CD14-positive monocyte (primary cell): ENCODE measurements at regions not wholly inside any gene's neighbourhood (a gene's known extent, or its start where the extent isn't known, plus 50 kb on each side); places are given as distances from the start of the nearest gene placed in this dataset.

Experiments
- DNase-seq, 3 donors: peaks; one replicate each; pipeline ENCODE4 v3.0.0-alpha.2; 2011 to 2022
- H2AFZ ChIP-seq: 2 replicates; pipeline ENCODE4 v1.6.0; 2012; ENCODE audit warnings: mild to moderate bottlenecking, low read depth, low read length, inconsistent platforms; ENCODE audit not compliant: insufficient read depth, poor library complexity, severe bottlenecking
- H3K27ac ChIP-seq, 2 donors: 1 replicate in 1 of 2; 2 replicates in 1 of 2; pipeline ENCODE4 v1.5.1; 2012 to 2013; ENCODE audit warnings: low read length in 2 of 2, control low read depth in 1 of 2, inconsistent platforms in 1 of 2, low read depth in 1 of 2, mild to moderate bottlenecking in 1 of 2
- H3K27me3 ChIP-seq, 2 donors: one replicate each; pipeline versions ENCODE4 v1.6.0 to v1.6.1; 2011 to 2013; ENCODE audit warnings: low read length in 2 of 2; ENCODE audit not compliant: control insufficient read depth in 2 of 2, insufficient read depth in 2 of 2
- H3K36me3 ChIP-seq, 2 donors: replicated peaks in 1 of 2; 1 replicate in 1 of 2; 2 replicates in 1 of 2; pipeline versions ENCODE4 v1.5.1 to v1.6.1; 2012 to 2013; ENCODE audit warnings: low read length in 2 of 2, control low read depth in 1 of 2, inconsistent platforms in 1 of 2, mild to moderate bottlenecking in 1 of 2; ENCODE audit not compliant: insufficient read depth in 2 of 2, control insufficient read depth in 1 of 2
- H3K4me1 ChIP-seq, 2 donors: 1 replicate in 1 of 2; 2 replicates in 1 of 2; pipeline versions ENCODE4 v1.5.1 to v1.6.1; 2012 to 2013; ENCODE audit warnings: low read length in 2 of 2, control low read depth in 1 of 2, inconsistent platforms in 1 of 2, mild to moderate bottlenecking in 1 of 2, moderate library complexity in 1 of 2; ENCODE audit not compliant: insufficient read depth in 2 of 2, control insufficient read depth in 1 of 2
- H3K4me2 ChIP-seq: replicated peaks from 2 replicates; pipeline ENCODE3; 2012; ENCODE audit warnings: low read length, moderate library complexity, mild to moderate bottlenecking; ENCODE audit not compliant: poor library complexity, severe bottlenecking; ENCODE audit errors: extremely low read depth
- H3K4me3 ChIP-seq, 3 experiments: fragments of 200-600 bp in 1 of 3; sonication (generic) in 1 of 3; replicated peaks in 1 of 3; 1 replicate in 2 of 3; 2 replicates in 1 of 3; pipeline ENCODE4 v1.5.1; 2011 to 2013; ENCODE audit warnings: low read length in 3 of 3, mild to moderate bottlenecking in 3 of 3, control low read depth in 2 of 3, low read depth in 2 of 3, inconsistent platforms in 1 of 3, moderate library complexity in 1 of 3
- H3K79me2 ChIP-seq: 2 replicates; pipeline ENCODE4 v1.6.0; 2012; ENCODE audit warnings: mild to moderate bottlenecking, control low read depth, inconsistent platforms, low read length, moderate library complexity; ENCODE audit not compliant: insufficient read depth
- H3K9ac ChIP-seq: 2 replicates; pipeline ENCODE4 v1.6.0; 2017; ENCODE audit warnings: low read length, mild to moderate bottlenecking; ENCODE audit not compliant: insufficient read depth, poor library complexity, severe bottlenecking
- H3K9me3 ChIP-seq, 2 donors: replicated peaks in 1 of 2; 1 replicate in 1 of 2; 2 replicates in 1 of 2; pipeline versions ENCODE4 v1.5.1 to v1.6.1; 2012 to 2013; ENCODE audit warnings: low read length in 2 of 2, control low read depth in 1 of 2; ENCODE audit not compliant: control insufficient read depth in 1 of 2, insufficient read depth in 1 of 2
- H4K20me1 ChIP-seq: 2 replicates; pipeline ENCODE4 v1.6.0; 2012; ENCODE audit warnings: mild to moderate bottlenecking, low read length, control low read depth, moderate library complexity; ENCODE audit not compliant: insufficient read depth
- H3K27ac Mint-ChIP-seq, 7 donors: one replicate each; pipeline ENCODE4 v1.8.0; 2020; ENCODE audit warnings: mild to moderate bottlenecking in 7 of 7, mixed read lengths in 7 of 7, moderate library complexity in 6 of 7, inconsistent platforms in 2 of 7
- H3K27me3 Mint-ChIP-seq, 3 donors: one replicate each; pipeline ENCODE4 v1.8.0; 2021 to 2022; ENCODE audit warnings: low read depth in 3 of 3, mild to moderate bottlenecking in 3 of 3, mixed read lengths in 3 of 3, moderate library complexity in 3 of 3, inconsistent platforms in 1 of 3
- H3K36me3 Mint-ChIP-seq, 2 donors: one replicate each; pipeline ENCODE4 v1.8.0; 2020; ENCODE audit warnings: mixed read lengths in 2 of 2, inconsistent platforms in 1 of 2, mild to moderate bottlenecking in 1 of 2
- H3K4me1 Mint-ChIP-seq: one replicate; pipeline ENCODE4 v1.8.0; 2020; ENCODE audit warnings: mild to moderate bottlenecking, mixed read lengths
- H3K4me3 Mint-ChIP-seq, 2 donors: one replicate each; pipeline ENCODE4 v1.8.0; 2020; ENCODE audit warnings: mild to moderate bottlenecking in 2 of 2, mixed read lengths in 2 of 2, moderate library complexity in 1 of 2
- H3K9me3 Mint-ChIP-seq, 7 donors: one replicate each; pipeline ENCODE4 v1.8.0; 2020 to 2022; ENCODE audit warnings: mixed read lengths in 7 of 7, mild to moderate bottlenecking in 6 of 7, moderate library complexity in 6 of 7, inconsistent platforms in 2 of 7
- CTCF ChIP-seq: fragments of 200-600 bp; IDR thresholded peaks from one replicate; pipeline ENCODE4 v1.8.0; 2022; ENCODE audit warnings: antibody characterized with exemption, mild to moderate bottlenecking
- WGBS: methylation state at CpG from one replicate; pipeline ENCODE4 v1.1.5; 2013; ENCODE audit warnings: missing lambda C conversion rate; ENCODE audit not compliant: insufficient coverage; 5-methylcytosine and 5-hydroxymethylcytosine counted together
- intact Hi-C, 2 donors: fragments of 100-400 bp; cut with micrococcal nuclease; formaldehyde crosslinking; loops; one replicate each; pipeline versions ENCODE4 v1.15.0 to v1.15.1; 2023

GRCh38 chr3:139838269-139838957 is 96.6 kb upstream of the CLSTN2 start:
- Histone ChIP-seq H3K27ac (no peak overlapping the region), H3K9ac (no peak overlapping the region), H3K9me3 (no peaks in the 10 kb centered on the region), H2AFZ (no peak overlapping the region), H3K27me3 (no peaks in the 10 kb centered on the region), H3K79me2 (no peaks in the 10 kb centered on the region), H3K36me3 (no peaks in the 10 kb centered on the region), H3K4me1 (no peaks in the 10 kb centered on the region), H3K4me3 (no peak overlapping the region), H4K20me1 (no peaks in the 10 kb centered on the region), H3K4me2 (no peak overlapping the region)
- Mint-ChIP-seq H3K4me1 (no peaks in the 10 kb centered on the region), H3K36me3 (no peaks in the 10 kb centered on the region), H3K4me3 (no peak overlapping the region), H3K27me3 (peaks cover under 1 to 7% (median 5%) of the 10 kb centered on the region in 3 donors), H3K27ac (no peak overlapping the region), H3K9me3 (peaks cover 0 to 3% (median 1%) of the 10 kb centered on the region in 7 donors)
- no peak for TF ChIP-seq CTCF
- WGBS, result 74% methylated on average over 2 of the region's 3 CpGs
- no peak for DNase-seq
- intact Hi-C loops, result no loop called here

- Histone ChIP-seq H3K4me2 (no peak overlapping the region), H3K4me3 (no peak overlapping the region), H3K9ac (no peak overlapping the region), H3K9me3 (no peaks in the 10 kb centered on the region), H3K27ac (no peak overlapping the region), H3K36me3 (no peaks in the 10 kb centered on the region), H3K27me3 (no peaks in the 10 kb centered on the region), H2AFZ (no peak overlapping the region), H3K4me1 (no peaks in the 10 kb centered on the region), H4K20me1 (no peaks in the 10 kb centered on the region), H3K79me2 (no peaks in the 10 kb centered on the region)
- intact Hi-C loops, result no loop called here
- Mint-ChIP-seq H3K36me3 (no peaks in the 10 kb centered on the region), H3K27ac (no peak overlapping the region), H3K4me1 (no peaks in the 10 kb centered on the region), H3K9me3 (peaks cover 0 to 4% (median under 1%) of the 10 kb centered on the region in 7 donors), H3K4me3 (no peak overlapping the region), H3K27me3 (peaks cover 0 to 7% (median 3%) of the 10 kb centered on the region in 3 donors)
- no peak for DNase-seq
- no CpG with 5 or more reads among the region's 4 CpGs for WGBS
- TF ChIP-seq CTCF, result no peak
Observed at GRCh38 chr3:139836698-139837464, 98.1 kb upstream of the CLSTN2 start.
